ENCODE measurements at regions not wholly inside any gene's neighbourhood (a gene's known extent, or its start where the extent isn't known, plus 50 kb on each side); places are given as distances from the start of the nearest gene placed in this dataset.

GRCh38 chr6:156638581-156638980 lies 138.6 kb upstream of the ARID1B start:
- no peak for TF ChIP-seq CTCF (conservative IDR thresholded peaks at IDR 0.05 in 1 of 2, IDR thresholded peaks at IDR 0.05 in 1 of 2; ENCODE audit: extremely low read depth in 1 of 2, insufficient read depth in 1 of 2, low read depth in 1 of 2, low read length in 2 of 2)
- TF ChIP-seq EZH2 (IDR thresholded peaks at IDR 0.05; ENCODE audit: borderline replicate concordance, low read length), result no peak

Measured in mammary epithelial cell (primary cell).